Activated T-helper 1 cell treated with anti-CD3 and anti-CD28 coated beads, Interleukin-12 subunit alpha, Interleukin-12 subunit beta, Interleukin-2, Interleukin-4 antibody, amounts not matched to agents 30 ng/mL and 10 ng/mL and 1 ng/mL, durations not matched to agents 14 hours and 24 hours and 36 hours (primary cell): ENCODE measurements at regions not wholly inside any gene's neighbourhood (a gene's known extent, or its start where the extent isn't known, plus 50 kb on each side); places are given as distances from the start of the nearest gene placed in this dataset.
"Not testable (repeated sequence)": the region's sequence is repeated elsewhere in the genome, so short reads cannot be mapped to it uniquely, and the experiment has no call there.

Experiments used
- DNase-seq: peaks from one replicate; pipeline ENCODE4 v3.0.0; 2021; ENCODE audit warnings: low spot score
- H3K27ac Mint-ChIP-seq: one replicate; pipeline ENCODE4 v1.8.0; 2021; ENCODE audit warnings: mild to moderate bottlenecking, mixed read lengths
- H3K27me3 Mint-ChIP-seq: one replicate; pipeline ENCODE4 v1.8.0; 2022; ENCODE audit warnings: mild to moderate bottlenecking, moderate library complexity, mixed read lengths; ENCODE audit not compliant: insufficient read depth
- H3K36me3 Mint-ChIP-seq: one replicate; pipeline ENCODE4 v1.8.0; 2021; ENCODE audit warnings: low read depth, mixed read lengths
- H3K4me1 Mint-ChIP-seq: one replicate; pipeline ENCODE4 v1.8.0; 2021; ENCODE audit warnings: low read depth, mixed read lengths
- H3K4me3 Mint-ChIP-seq: one replicate; pipeline ENCODE4 v1.8.0; 2021; ENCODE audit warnings: mild to moderate bottlenecking, moderate library complexity, mixed read lengths
- H3K9me3 Mint-ChIP-seq: one replicate; pipeline ENCODE4 v1.8.0; 2021; ENCODE audit warnings: mixed read lengths
- intact Hi-C: fragments of 100-400 bp; cut with micrococcal nuclease; formaldehyde crosslinking; loops from one replicate; pipeline ENCODE4 v1.15.1; 2024

DNA sequence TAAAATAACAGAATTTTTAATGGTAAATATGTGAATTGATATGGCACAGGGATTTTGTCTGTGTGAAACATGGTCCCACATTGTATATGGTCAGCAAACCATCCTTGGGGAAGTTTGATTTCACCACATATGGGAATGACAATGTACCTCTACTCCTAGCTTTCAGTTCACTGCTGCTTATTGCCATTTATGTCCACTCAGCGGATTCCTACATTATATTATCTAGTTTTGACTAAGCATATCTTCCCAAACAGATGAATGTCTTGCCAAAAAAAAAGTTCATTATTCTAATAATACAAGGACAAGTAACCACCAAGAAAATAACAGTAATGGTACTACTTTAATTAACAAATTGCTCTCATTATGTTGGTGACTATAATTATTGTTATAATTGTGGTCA, 1521.6 kb downstream of the MAT2B start:
- H3K27me3 Mint-ChIP-seq, result no peaks in the 10 kb centered on the region
- no peaks in the 10 kb centered on the region for H3K4me1 Mint-ChIP-seq
- peaks cover 3% of the 10 kb centered on the region for H3K9me3 Mint-ChIP-seq
- intact Hi-C loops, result no loop called here
- no peaks in the 10 kb centered on the region for H3K36me3 Mint-ChIP-seq
- no peak overlapping the region for H3K27ac Mint-ChIP-seq
- no peak for DNase-seq
- no peak overlapping the region for H3K4me3 Mint-ChIP-seq

GRCh38 chr5:165028356-165028755, 1522.9 kb downstream of the MAT2B start:
- H3K4me1 Mint-ChIP-seq, result no peaks in the 10 kb centered on the region
- no peak overlapping the region for H3K27ac Mint-ChIP-seq
- no peak for DNase-seq
- H3K27me3 Mint-ChIP-seq, result no peaks in the 10 kb centered on the region
- intact Hi-C loops, result no loop called here
- H3K4me3 Mint-ChIP-seq, result no peak overlapping the region
- no peaks in the 10 kb centered on the region for H3K36me3 Mint-ChIP-seq
- peaks cover 3% of the 10 kb centered on the region for H3K9me3 Mint-ChIP-seq

- no peaks in the 10 kb centered on the region for H3K4me1 Mint-ChIP-seq
- DNase-seq, result no peak
- H3K27me3 Mint-ChIP-seq, result no peaks in the 10 kb centered on the region
- no peaks in the 10 kb centered on the region for H3K9me3 Mint-ChIP-seq
- H3K27ac Mint-ChIP-seq, result no peak overlapping the region
- no peaks in the 10 kb centered on the region for H3K36me3 Mint-ChIP-seq
- H3K4me3 Mint-ChIP-seq, result no peak overlapping the region
- intact Hi-C loops, result no loop called here
Observed at GRCh38 chr5:165029099-165029870, 1523.9 kb downstream of the MAT2B start.

DNA sequence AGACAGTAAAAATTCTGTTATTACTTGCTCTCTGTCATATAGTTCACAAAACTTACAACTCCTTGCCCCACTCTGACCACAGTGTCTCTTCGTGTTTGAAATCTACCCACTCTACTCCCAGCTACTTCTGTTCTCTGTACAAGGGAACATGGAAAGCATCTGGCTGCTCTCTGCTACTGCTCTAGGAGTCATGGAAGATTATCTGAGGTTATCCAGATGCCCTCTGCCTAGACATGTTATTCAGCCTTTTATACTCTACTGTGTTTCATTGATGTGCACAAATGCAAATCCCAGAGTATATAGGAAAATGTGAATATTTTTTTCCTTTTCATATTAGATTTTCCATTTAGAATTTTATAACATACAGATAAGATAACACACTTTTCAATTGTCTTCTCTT, 1525.6 kb downstream of the MAT2B start:
- no peaks in the 10 kb centered on the region for H3K27me3 Mint-ChIP-seq
- no peak for DNase-seq
- H3K27ac Mint-ChIP-seq, result no peak overlapping the region
- H3K4me1 Mint-ChIP-seq, result no peaks in the 10 kb centered on the region
- no peaks in the 10 kb centered on the region for H3K9me3 Mint-ChIP-seq
- intact Hi-C loops, result no loop called here
- H3K4me3 Mint-ChIP-seq, result no peak overlapping the region
- H3K36me3 Mint-ChIP-seq, result no peaks in the 10 kb centered on the region

GRCh38 chr5:165031371-165031770, 1526.0 kb downstream of the MAT2B start:
- intact Hi-C loops, result no loop called here
- no peak overlapping the region for H3K27ac Mint-ChIP-seq
- H3K4me1 Mint-ChIP-seq, result no peaks in the 10 kb centered on the region
- no peak overlapping the region for H3K4me3 Mint-ChIP-seq
- H3K9me3 Mint-ChIP-seq, result no peaks in the 10 kb centered on the region
- no peaks in the 10 kb centered on the region for H3K27me3 Mint-ChIP-seq
- no peak for DNase-seq
- no peaks in the 10 kb centered on the region for H3K36me3 Mint-ChIP-seq

GRCh38 chr5:165035520-165035919, 1530.1 kb downstream of the MAT2B start:
- intact Hi-C loops, result no loop called here
- no peak for DNase-seq
- Mint-ChIP-seq H3K4me1 (no peaks in the 10 kb centered on the region), H3K36me3 (no peaks in the 10 kb centered on the region), H3K9me3 (peaks cover 6% of the 10 kb centered on the region), H3K27me3 (no peaks in the 10 kb centered on the region), H3K4me3 (no peak overlapping the region), H3K27ac (no peak overlapping the region)

- Mint-ChIP-seq H3K4me1 (no peaks in the 10 kb centered on the region), H3K36me3 (no peaks in the 10 kb centered on the region), H3K9me3 (peaks cover 6% of the 10 kb centered on the region), H3K27me3 (no peaks in the 10 kb centered on the region), H3K27ac (no peak overlapping the region), H3K4me3 (no peak overlapping the region)
- intact Hi-C loops, result no loop called here
- no peak for DNase-seq
Observed at GRCh38 chr5:165039748-165040147, 1534.3 kb downstream of the MAT2B start.

DNA sequence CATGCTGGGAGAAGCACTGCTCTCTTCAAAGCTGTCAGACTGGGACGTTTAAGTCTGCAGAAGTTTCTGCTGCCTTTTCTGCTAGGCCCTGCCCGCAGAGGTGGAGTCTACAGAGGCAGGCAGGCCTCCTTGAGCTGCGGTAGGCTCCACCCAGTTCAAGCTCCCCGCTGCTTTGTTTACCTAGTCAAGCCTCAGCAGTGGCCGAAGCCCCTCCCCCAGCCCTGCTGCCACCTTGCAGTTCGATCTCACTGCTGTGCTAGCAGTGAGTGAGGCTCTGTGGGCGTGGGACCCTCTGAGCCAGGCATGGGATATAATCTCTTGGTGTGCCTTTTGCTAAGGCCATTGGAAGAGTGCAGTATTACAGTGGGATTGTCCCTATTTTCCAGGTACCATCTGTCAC, 1540.5 kb downstream of the MAT2B start:
- H3K9me3 Mint-ChIP-seq, H3K4me1 Mint-ChIP-seq, DNase-seq, H3K27ac Mint-ChIP-seq, H3K27me3 Mint-ChIP-seq, intact Hi-C loops, H3K36me3 Mint-ChIP-seq, H3K4me3 Mint-ChIP-seq: not testable (repeated sequence)

- Mint-ChIP-seq H3K4me3 (no peak overlapping the region), H3K4me1 (no peaks in the 10 kb centered on the region)
- intact Hi-C loops, result no loop called here
Observed at GRCh38 chr5:165055476-165055875, 1550.1 kb downstream of the MAT2B start.

DNA sequence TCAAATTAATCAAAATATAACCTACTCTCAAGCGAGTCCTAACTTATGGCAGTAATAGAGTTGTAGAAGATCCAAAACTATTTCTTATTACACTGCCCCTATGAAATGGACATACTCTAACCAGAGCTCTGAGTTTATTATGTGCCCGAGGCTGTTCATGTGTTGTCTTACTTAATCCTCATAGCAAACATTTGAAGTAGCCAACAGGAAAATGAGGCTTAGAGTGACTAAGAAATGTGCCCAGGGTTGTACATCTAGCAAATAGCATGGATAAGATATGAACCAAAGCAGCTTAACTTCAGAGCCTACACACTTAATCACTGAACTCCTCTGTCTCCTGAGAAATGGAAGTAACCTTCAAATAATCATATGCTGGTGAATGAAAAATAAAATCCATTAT, 1551.7 kb downstream of the MAT2B start:
- H3K4me3 Mint-ChIP-seq, result no peak overlapping the region
- no peaks in the 10 kb centered on the region for H3K4me1 Mint-ChIP-seq
- no peak overlapping the region for H3K27ac Mint-ChIP-seq
- DNase-seq, result no peak
- intact Hi-C loops, result no loop called here
- H3K9me3 Mint-ChIP-seq, result no peaks in the 10 kb centered on the region
- H3K36me3 Mint-ChIP-seq, result no peaks in the 10 kb centered on the region
- no peaks in the 10 kb centered on the region for H3K27me3 Mint-ChIP-seq

More at GRCh38 chr5:165055476-165055875, 1550.1 kb downstream of the MAT2B start:
- Mint-ChIP-seq H3K36me3 (no peaks in the 10 kb centered on the region), H3K27ac (no peak overlapping the region), H3K9me3 (peaks cover 3% of the 10 kb centered on the region), H3K27me3 (no peaks in the 10 kb centered on the region)
- no peak for DNase-seq

- no peaks in the 10 kb centered on the region for H3K36me3 Mint-ChIP-seq
- peaks cover 8% of the 10 kb centered on the region for H3K9me3 Mint-ChIP-seq
- H3K27ac Mint-ChIP-seq, result no peak overlapping the region
- no peak overlapping the region for H3K4me3 Mint-ChIP-seq
- intact Hi-C loops, result no loop called here
- no peaks in the 10 kb centered on the region for H3K27me3 Mint-ChIP-seq
- no peaks in the 10 kb centered on the region for H3K4me1 Mint-ChIP-seq
- DNase-seq, result no peak
Observed at GRCh38 chr5:165066751-165067385, 1561.4 kb downstream of the MAT2B start.

- H3K4me1 Mint-ChIP-seq, result no peaks in the 10 kb centered on the region
- peaks cover 13% of the 10 kb centered on the region for H3K9me3 Mint-ChIP-seq
- DNase-seq, result no peak
- no peaks in the 10 kb centered on the region for H3K27me3 Mint-ChIP-seq
- intact Hi-C loops, result no loop called here
- H3K4me3 Mint-ChIP-seq, result no peak overlapping the region
- no peaks in the 10 kb centered on the region for H3K36me3 Mint-ChIP-seq
- no peak overlapping the region for H3K27ac Mint-ChIP-seq
Observed at GRCh38 chr5:165076686-165077085, 1571.3 kb downstream of the MAT2B start.

DNA sequence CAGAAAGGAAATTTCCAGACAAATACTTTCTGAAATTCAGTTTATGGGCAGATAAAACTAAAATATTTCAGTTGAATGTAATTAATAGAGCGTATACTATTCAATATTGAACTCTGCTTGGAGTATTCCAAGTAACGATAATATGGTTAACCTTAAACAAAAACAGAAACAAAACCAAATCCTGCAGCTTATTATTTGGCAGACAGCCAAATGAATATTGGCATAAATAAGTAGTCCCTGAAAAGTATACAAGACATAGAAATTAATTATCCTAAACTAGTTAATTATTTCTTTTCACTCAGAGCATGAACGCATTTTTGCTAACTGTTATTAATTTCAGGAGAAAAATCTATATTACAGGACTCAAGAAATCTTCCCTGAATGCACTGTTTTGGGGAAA, 1574.0 kb downstream of the MAT2B start:
- Mint-ChIP-seq H3K9me3 (peaks cover 6% of the 10 kb centered on the region), H3K36me3 (no peaks in the 10 kb centered on the region), H3K4me1 (no peaks in the 10 kb centered on the region), H3K27me3 (no peaks in the 10 kb centered on the region), H3K27ac (no peak overlapping the region), H3K4me3 (no peak overlapping the region)
- DNase-seq, result no peak
- intact Hi-C loops, result no loop called here
